HUDEP-2 (cell line): ENCODE measurements at regions not wholly inside any gene's neighbourhood (a gene's known extent, or its start where the extent isn't known, plus 50 kb on each side); places are given as distances from the start of the nearest gene placed in this dataset.

Experiments used
- DNase-seq, 76 experiments: peaks; one replicate each; lab custom pipeline; 2025; ENCODE audit not compliant: unreplicated experiment in 76 of 76; lab: John Stamatoyannopoulos, UW

GRCh38 chr15:96067677-96068076, 262.8 kb upstream of the NR2F2 start:
- DNase-seq: no peak

DNA sequence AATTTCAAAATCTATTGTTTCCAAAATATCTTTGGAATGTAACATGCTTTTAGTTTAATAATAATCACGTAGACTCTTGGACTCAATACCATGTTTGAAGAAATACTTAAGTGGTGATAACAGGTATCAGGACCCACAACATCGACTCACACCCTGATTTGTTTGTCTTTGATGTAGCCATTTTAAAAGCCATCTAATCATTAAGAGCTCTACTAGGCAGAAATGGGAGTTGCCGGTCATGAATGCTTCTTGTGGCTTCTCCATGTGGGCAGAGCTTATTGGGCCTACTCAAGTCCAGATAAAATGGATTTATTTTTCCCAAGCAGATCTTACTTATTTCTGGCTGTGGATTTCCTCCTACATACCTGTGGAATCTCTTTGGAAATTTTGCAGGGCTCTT, 261.6 kb upstream of the NR2F2 start:
- no peak for DNase-seq

DNA sequence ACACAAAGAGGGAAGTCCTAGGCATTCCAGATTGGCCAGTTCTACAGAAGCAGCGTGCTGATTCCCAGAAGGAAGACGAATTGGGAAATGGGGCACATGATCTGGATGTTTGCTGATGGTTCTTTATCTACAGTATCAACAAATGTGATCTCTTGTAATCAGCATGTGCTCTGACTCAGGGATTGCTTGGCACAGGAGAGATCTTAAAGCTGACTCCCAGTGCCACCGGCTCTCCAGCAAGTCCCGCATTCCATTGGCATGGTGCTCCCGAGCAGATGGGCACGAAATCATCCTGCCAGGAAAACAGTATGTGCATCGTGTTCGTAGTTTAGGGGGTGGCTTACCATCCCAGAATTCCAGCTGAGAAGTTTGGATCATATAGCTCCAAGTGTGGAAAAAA, 259.9 kb upstream of the NR2F2 start:
- DNase-seq: no peak

GRCh38 chr15:96072821-96073220, 257.7 kb upstream of the NR2F2 start:
- DNase-seq: no peak

GRCh38 chr15:96073908-96074307, 256.6 kb upstream of the NR2F2 start:
- no peak for DNase-seq

DNA sequence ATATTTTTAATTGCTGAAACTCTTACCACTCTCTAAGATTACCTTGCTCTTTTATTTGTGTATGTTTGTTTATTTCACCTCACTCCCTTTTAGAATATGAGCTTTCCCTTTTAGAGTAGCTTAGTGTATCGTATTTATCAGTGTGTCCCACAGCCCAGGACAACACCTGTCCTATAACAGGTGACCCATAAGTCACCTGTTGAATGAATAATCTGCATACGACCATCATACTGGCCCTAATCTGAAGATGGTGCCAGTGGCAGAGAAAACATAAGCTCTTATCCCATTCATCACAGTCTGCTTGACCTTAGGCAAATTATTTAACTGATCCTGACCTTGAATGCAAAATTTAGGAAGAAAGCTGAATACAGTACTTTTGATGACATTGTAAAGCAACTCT, 254.6 kb upstream of the NR2F2 start:
- no peak for DNase-seq

DNA sequence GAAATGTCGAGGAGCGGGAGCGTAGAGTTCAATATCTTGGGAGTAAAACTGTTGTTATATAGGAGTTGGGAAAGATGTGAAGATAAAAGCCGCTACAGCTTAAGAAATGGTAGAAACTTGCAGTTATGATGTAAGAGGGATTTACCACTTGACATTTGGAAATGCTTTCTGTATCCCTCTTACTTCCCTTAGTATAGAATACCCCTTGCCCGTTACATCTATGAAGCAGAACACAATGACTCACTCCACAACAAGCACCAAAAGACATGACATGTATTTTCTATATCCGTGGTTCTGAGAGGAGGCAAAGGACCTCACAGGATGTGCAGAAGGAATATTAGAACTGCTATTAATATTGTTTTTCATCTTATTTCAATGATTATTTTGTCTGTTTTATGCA, 254.2 kb upstream of the NR2F2 start:
- no peak for DNase-seq

GRCh38 chr15:96079041-96079440, 251.5 kb upstream of the NR2F2 start:
- DNase-seq: no peak

GRCh38 chr15:96079882-96080281, 250.6 kb upstream of the NR2F2 start:
- no peak for DNase-seq

DNA sequence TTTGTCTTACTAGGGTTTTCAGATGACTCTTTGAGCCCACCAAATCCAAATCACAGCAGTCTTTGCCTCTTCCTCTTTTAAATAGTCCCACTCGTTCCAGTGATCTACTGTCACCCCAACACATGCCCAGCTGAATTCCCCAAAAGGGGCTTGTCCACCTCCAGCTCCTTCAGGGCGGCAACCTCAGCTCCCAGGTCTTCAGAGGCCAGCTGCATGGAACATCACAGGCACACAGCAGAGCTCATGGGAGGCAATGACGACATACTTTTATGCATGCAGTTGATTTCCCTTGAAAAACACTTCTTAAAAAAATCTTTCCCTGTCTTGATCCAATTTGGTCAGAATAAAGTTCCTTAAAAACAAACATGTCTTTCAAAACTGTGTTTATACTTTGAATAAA, 244.3 kb upstream of the NR2F2 start:
- DNase-seq: no peak

DNA sequence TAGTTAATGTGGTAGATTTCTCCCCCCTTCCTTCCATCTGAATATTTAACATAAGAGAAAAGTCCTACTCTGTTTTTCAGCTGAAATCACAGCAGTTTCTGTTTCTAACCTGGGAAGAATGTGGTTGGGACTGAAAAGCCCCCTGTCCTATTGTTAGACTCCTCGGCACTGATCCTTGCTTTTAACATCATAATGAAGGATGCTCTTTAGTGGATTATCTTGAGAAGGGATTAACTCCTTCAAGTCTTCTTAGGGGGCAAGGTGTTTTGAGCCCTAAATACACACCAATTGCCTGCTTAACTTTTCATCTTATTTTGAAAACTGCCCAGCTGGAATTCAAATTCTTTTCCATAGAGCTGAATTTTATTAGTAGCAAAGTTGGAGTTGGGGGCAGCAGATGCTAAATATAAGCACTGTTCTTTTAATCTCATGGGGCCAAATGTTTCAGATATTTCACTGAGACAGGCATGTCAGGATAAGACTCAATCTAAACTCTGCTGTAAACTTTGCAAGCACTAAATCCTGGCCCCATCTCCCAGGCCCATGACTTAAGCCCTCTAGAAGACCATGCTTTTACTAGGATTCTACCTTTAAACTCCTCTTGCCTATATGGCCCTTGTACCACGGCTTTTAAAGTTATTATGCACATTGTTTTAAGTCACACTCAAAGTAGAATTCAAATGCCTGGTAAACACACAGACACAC, 243.2 kb upstream of the NR2F2 start:
- DNase-seq: no peak

DNA sequence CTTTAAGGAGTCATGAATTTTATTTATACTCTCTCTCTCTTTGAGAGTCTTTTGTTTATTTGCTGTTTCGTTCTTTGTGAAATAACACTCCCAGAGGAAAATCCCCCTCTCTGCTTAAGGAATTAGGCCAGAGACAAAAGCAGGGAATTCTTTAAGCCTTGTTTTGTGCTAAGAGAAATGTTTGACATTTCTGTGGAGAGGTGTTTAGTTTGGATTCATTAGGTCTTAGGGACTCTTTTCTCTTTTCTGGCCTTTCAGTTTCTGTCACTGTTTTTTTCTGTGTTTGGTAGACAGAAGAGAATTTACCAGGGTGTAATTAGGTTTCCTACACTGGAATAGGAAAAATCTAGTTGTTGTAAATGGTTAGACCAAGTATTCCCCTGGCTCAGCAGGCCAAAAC, 241.8 kb upstream of the NR2F2 start:
- no peak for DNase-seq

GRCh38 chr15:96089405-96090058, 241.0 kb upstream of the NR2F2 start:
- DNase-seq: no peak

GRCh38 chr15:96092186-96092585, 238.3 kb upstream of the NR2F2 start:
- no peak for DNase-seq

DNA sequence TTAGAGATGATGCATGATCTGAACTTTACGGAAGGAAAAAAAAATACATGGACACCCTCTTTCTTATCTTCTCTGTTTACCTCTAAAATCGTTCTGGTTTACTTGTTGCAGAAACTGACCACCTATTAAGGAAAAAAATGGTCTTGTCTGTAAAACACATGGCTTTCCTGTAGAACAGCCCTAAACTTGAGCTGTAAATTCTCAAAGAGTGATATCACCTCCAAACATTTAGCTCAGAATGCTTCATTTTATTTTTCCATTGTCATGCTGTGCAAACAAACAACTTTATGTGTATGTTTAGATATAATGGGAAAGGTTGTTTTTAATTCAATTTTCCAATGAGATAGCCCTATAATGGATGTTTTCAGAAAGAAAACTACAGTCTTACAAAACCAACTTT, 237.4 kb upstream of the NR2F2 start:
- DNase-seq: no peak

GRCh38 chr15:96097661-96098060, 232.8 kb upstream of the NR2F2 start:
- no peak for DNase-seq

DNA sequence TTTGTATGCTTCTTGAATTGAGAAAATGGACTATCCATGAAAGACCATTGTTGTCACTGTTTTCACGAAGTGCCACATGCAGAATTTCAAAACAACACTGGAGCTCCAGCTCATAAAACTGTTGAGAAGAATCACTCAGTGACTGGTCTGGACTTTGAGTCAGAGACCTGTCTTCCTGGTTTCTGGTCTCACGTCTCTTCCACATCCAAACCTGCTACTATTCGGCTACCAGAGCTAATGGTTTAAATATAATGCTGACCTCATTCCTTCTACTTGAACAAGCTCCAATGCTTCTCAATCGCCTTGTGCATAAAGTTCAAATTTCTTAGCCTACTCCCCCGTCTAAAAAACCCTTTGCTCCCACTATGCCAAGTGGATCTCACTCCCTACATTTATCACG, 227.9 kb upstream of the NR2F2 start:
- no peak for DNase-seq

GRCh38 chr15:96106181-96106580, 224.3 kb upstream of the NR2F2 start:
- DNase-seq: no peak

GRCh38 chr15:96106628-96107027, 223.9 kb upstream of the NR2F2 start:
- no peak for DNase-seq

- no peak for DNase-seq
These were observed 222.6 kb upstream of the NR2F2 start for GRCh38 chr15:96107916-96108315.

- DNase-seq: no peak
These were observed 222.1 kb upstream of the NR2F2 start for GRCh38 chr15:96108405-96108804.

DNA sequence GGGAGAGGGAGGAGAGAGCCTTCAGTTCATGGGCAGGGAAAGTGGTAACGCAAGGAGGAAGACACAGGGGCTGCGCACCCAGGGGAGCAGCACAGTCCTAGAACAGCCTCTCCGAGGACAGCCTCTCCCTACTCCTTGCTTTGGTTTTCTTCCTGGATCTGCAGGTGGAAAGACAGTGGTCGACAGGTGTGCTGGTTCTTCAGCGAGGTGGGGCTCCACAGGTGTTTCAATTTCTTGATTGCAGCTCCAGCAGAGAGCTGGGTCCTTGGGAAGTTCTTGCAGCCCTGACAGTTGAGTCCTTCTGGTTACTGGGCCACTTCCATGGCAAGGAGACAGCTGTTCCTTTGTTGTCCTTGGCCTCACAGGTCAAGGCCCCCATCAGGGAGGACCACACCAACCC, 220.7 kb upstream of the NR2F2 start:
- DNase-seq: no peak

DNA sequence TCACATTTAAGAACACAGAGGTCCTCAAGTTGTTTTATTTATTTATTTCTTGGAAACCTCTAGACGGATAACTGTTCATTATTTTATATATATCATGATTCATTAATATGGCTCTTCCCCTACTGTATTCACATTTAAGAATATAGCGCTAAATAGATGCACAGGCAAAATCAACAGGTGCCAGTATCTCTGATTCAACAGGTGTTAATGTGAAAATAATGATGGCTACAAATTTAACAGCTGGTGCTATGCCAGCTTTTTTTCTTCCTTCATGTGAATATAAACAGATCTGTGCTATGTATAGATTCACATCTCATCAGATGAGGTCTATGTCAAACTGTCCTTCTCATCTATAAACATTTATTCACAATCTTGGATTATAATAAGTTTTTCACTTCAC, 218.5 kb upstream of the NR2F2 start:
- DNase-seq: no peak
